Karpas-422 (cell line): ENCODE measurements at regions not wholly inside any gene's neighbourhood (a gene's known extent, or its start where the extent isn't known, plus 50 kb on each side); places are given as distances from the start of the nearest gene placed in this dataset.

Experiments used
- DNase-seq: peaks from one replicate; pipeline ENCODE4 v3.0.0-alpha.2; 2015
- H2AFZ ChIP-seq: fragments of 200-600 bp; sonication (generic); 2 replicates; pipeline ENCODE4 v1.6.1; 2014; ENCODE audit warnings: antibody characterized with exemption, low read length, mixed read lengths
- H3K27ac ChIP-seq: fragments of 200-600 bp; sonication (generic); 2 replicates; pipeline ENCODE4 v1.5.1; 2014; ENCODE audit warnings: mild to moderate bottlenecking, low read length, moderate library complexity
- H3K27me3 ChIP-seq: fragments of 200-600 bp; sonication (generic); 2 replicates; pipeline ENCODE4 v1.6.1; 2014; ENCODE audit warnings: low read length, mixed read lengths
- H3K36me3 ChIP-seq: fragments of 200-600 bp; sonication (generic); 2 replicates; pipeline ENCODE4 v1.6.1; 2014; ENCODE audit warnings: low read length, mixed read lengths; ENCODE audit not compliant: insufficient read depth
- H3K4me1 ChIP-seq: fragments of 200-600 bp; sonication (generic); 2 replicates; pipeline ENCODE4 v1.6.1; 2014; ENCODE audit warnings: mild to moderate bottlenecking, low read length, mixed read lengths
- H3K4me2 ChIP-seq: fragments of 200-600 bp; sonication (generic); 2 replicates; pipeline ENCODE4 v1.6.1; 2014; ENCODE audit warnings: low read length, low read depth, mild to moderate bottlenecking; ENCODE audit not compliant: poor library complexity, severe bottlenecking
- H3K4me3 ChIP-seq: fragments of 200-600 bp; sonication (generic); 2 replicates; pipeline ENCODE4 v1.5.1; 2014; ENCODE audit warnings: mild to moderate bottlenecking, antibody characterized with exemption, low read length, mixed read lengths
- H3K79me2 ChIP-seq: fragments of 200-600 bp; sonication (generic); 2 replicates; pipeline ENCODE4 v1.6.1; 2014; ENCODE audit warnings: mild to moderate bottlenecking, low read length, mixed read lengths
- H3K9ac ChIP-seq: fragments of 200-600 bp; sonication (generic); 2 replicates; pipeline ENCODE4 v1.6.0; 2014; ENCODE audit warnings: low read length
- H3K9me2 ChIP-seq: fragments of 200-600 bp; sonication (generic), shearing (Covaris generic); replicated peaks from 2 replicates; pipeline ENCODE4 v1.6.0; 2014; ENCODE audit warnings: mild to moderate bottlenecking, low read length, moderate library complexity; ENCODE audit not compliant: insufficient read depth
- H3K9me3 ChIP-seq: fragments of 300-700, 200-600 bp; sonication (generic); 2 replicates; pipeline ENCODE4 v1.6.1; 2014; ENCODE audit warnings: low read length, mixed read lengths
- H4K20me1 ChIP-seq: fragments of 200-600 bp; sonication (generic); 2 replicates; pipeline ENCODE4 v1.6.1; 2014; ENCODE audit warnings: mild to moderate bottlenecking, antibody characterized with exemption, low read length, low read depth; ENCODE audit not compliant: insufficient read depth

DNA sequence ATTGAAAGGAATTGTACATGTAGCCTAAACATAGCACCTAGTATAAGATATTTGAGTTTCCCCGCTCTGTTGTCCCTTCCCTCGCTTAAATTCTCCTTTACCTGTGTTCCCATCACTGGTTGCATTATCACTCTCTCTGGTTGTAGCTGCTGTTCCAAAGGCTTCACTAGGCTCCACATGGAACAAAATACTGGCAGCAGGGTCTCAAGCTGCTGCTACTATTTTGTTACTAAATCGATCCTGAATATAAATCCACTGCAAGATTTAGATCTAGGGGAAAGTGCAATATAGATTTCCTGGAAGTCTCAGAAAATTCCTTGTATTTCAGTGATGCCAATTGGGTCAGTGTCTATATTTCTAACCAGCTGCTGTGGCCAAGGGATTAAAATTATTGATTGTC is 443.5 kb downstream of the SATB2 start:
- H3K79me2 ChIP-seq: no peaks in the 10 kb centered on the region
- no peak overlapping the region for H2AFZ ChIP-seq
- H3K27ac ChIP-seq: no peak overlapping the region
- no peaks in the 10 kb centered on the region for H3K27me3 ChIP-seq
- peaks cover 6% of the 10 kb centered on the region for H3K9me3 ChIP-seq
- H3K4me2 ChIP-seq: no peak overlapping the region
- no peaks in the 10 kb centered on the region for H3K36me3 ChIP-seq
- no peaks in the 10 kb centered on the region for H3K9me2 ChIP-seq
- H3K4me3 ChIP-seq: no peak overlapping the region
- no peak for DNase-seq
- H3K4me1 ChIP-seq: no peaks in the 10 kb centered on the region
- no peaks in the 10 kb centered on the region for H4K20me1 ChIP-seq
- no peak overlapping the region for H3K9ac ChIP-seq

DNA sequence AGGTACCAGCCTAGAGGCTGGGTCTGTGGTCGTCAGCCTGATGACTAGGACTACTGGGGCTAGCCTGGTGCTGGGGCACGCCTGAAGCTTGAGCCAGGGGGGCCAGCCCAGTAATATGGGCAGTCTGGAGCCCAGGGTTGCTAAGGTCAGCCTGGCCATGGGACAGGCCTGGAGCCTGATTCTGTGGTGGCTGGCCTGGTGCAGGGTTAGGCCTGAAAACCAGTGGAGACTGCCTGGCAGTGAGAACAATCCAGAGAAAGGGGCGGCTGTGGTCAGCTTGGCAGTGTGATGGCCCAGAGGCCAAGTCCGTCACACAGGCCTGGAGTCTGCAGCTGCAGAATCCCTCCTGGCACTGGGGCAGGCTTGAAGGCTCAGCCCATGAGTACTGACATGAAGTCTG is 445.8 kb downstream of the SATB2 start:
- DNase-seq: no peak
- no peaks in the 10 kb centered on the region for H3K9me2 ChIP-seq
- H3K9ac ChIP-seq: no peak overlapping the region
- H3K79me2 ChIP-seq: no peaks in the 10 kb centered on the region
- H3K9me3 ChIP-seq: peaks cover 6% of the 10 kb centered on the region
- no peaks in the 10 kb centered on the region for H3K36me3 ChIP-seq
- no peak overlapping the region for H2AFZ ChIP-seq
- no peaks in the 10 kb centered on the region for H4K20me1 ChIP-seq
- no peaks in the 10 kb centered on the region for H3K27me3 ChIP-seq
- H3K4me1 ChIP-seq: no peaks in the 10 kb centered on the region
- H3K4me3 ChIP-seq: no peak overlapping the region
- no peak overlapping the region for H3K4me2 ChIP-seq
- H3K27ac ChIP-seq: no peak overlapping the region

DNA sequence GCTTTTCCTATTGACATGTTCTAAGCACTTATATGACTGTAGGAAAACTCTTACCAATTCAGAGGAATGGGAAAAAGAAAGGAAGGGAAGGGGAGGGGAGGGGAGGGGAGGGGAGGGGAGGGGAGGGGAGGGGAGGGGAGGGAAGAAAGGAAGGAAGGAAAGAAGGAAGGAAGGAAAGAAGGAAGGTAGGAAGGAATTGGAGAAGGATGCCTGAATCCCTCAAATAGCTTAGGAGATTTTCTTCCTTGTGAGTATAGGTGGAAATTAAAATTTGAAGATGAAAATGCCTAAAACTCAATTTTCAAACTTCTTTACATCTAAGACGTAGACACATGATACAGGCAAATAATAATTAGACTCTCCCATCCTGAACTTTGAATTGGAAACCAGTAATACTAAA is 463.1 kb downstream of the SATB2 start:
- H3K4me2 ChIP-seq: no peak overlapping the region
- H3K79me2 ChIP-seq: no peaks in the 10 kb centered on the region
- H3K9me3 ChIP-seq: no peaks in the 10 kb centered on the region
- no peak overlapping the region for H3K4me3 ChIP-seq
- no peaks in the 10 kb centered on the region for H3K36me3 ChIP-seq
- H3K9me2 ChIP-seq: no peaks in the 10 kb centered on the region
- no peaks in the 10 kb centered on the region for H3K27me3 ChIP-seq
- H3K27ac ChIP-seq: no peak overlapping the region
- H3K4me1 ChIP-seq: no peaks in the 10 kb centered on the region
- H4K20me1 ChIP-seq: no peaks in the 10 kb centered on the region
- no peak for DNase-seq
- no peak overlapping the region for H3K9ac ChIP-seq
- no peak overlapping the region for H2AFZ ChIP-seq

DNA sequence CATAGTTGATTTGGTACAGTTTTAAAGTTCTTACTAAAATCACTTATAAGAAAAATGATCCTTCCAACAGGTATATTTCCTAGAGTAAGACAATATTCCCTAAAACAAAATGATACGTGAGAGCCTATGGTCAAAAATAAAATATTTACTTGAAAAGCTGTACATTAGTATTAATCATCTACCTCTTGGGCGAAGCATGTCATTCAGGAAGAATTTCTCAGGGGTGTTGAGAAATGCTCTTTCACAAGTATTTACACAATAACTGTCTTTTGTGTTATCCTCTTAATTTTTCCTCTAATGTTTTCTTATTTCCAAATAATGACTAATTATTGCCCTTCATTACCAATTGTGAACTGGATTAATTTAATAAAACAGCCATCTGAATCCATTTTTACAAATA is 466.3 kb downstream of the SATB2 start:
- H3K9me3 ChIP-seq: peaks cover 3% of the 10 kb centered on the region; the same call in 1 of the 2 replicates
- H3K79me2 ChIP-seq: no peaks in the 10 kb centered on the region
- H3K9ac ChIP-seq: no peak overlapping the region
- H3K4me3 ChIP-seq: no peak overlapping the region
- no peaks in the 10 kb centered on the region for H3K36me3 ChIP-seq
- H2AFZ ChIP-seq: no peak overlapping the region
- H3K9me2 ChIP-seq: 0 out of 2 replicates have a peak, but pooled peaks cover 5% of the 10 kb centered on the region
- H3K27ac ChIP-seq: no peak overlapping the region
- H4K20me1 ChIP-seq: no peaks in the 10 kb centered on the region
- DNase-seq: no peak
- no peaks in the 10 kb centered on the region for H3K27me3 ChIP-seq
- H3K4me2 ChIP-seq: no peak overlapping the region
- no peaks in the 10 kb centered on the region for H3K4me1 ChIP-seq

DNA sequence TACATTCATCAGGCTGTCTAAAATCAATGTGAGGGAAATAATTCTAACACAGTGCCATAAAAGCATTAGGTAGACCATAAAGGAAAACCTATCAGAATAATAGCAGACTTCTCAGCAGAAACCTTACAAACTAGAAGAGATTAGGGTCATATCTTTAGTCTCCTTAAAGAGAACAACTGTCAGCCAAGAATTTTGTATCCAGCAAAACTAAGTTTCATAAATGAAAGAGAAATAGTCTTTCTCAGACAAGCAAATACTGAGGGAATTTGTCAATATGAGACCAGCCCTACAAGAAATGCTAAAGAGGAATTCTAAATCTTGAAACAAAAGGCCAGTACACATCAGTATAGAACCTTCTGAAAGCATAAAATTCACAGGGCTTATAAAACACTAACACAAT is 482.0 kb downstream of the SATB2 start:
- no peak overlapping the region for H2AFZ ChIP-seq
- H3K36me3 ChIP-seq: no peaks in the 10 kb centered on the region
- H3K4me3 ChIP-seq: no peak overlapping the region
- peaks cover 15% of the 10 kb centered on the region for H3K9me3 ChIP-seq
- no peaks in the 10 kb centered on the region for H3K79me2 ChIP-seq
- H3K27me3 ChIP-seq: no peaks in the 10 kb centered on the region
- DNase-seq: no peak
- H3K9me2 ChIP-seq: no peaks in the 10 kb centered on the region
- H4K20me1 ChIP-seq: no peaks in the 10 kb centered on the region
- H3K27ac ChIP-seq: no peak overlapping the region
- H3K9ac ChIP-seq: no peak overlapping the region
- no peaks in the 10 kb centered on the region for H3K4me1 ChIP-seq
- H3K4me2 ChIP-seq: no peak overlapping the region

DNA sequence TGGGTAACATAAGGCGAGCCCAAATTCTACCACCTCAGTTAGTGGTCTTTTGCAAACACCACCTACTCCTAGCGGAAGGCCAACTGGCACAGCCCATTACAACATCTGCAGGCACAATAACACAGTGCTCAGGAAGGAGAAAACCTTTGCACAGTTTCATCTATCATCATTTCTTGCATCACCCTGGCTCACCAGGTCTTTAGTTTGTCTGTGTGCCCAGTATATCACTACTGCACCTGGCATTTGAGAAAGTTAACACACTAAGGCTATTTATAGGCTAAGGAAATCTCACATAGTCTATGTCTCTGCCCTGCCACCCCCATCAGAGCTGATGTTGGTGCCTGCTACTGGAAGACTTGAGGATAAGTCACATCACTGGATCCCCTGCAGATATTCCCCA is 484.0 kb downstream of the SATB2 start:
- Histone ChIP-seq H3K4me2 (no peak overlapping the region), H4K20me1 (no peaks in the 10 kb centered on the region), H3K9ac (no peak overlapping the region), H2AFZ (no peak overlapping the region), H3K36me3 (no peaks in the 10 kb centered on the region), H3K27ac (no peak overlapping the region), H3K4me3 (no peak overlapping the region), H3K79me2 (no peaks in the 10 kb centered on the region), H3K27me3 (no peaks in the 10 kb centered on the region), H3K9me3 (peaks cover 18% of the 10 kb centered on the region), H3K4me1 (no peaks in the 10 kb centered on the region), H3K9me2 (no peaks in the 10 kb centered on the region; the same call in 1 of the 2 replicates)
- no peak for DNase-seq

DNA sequence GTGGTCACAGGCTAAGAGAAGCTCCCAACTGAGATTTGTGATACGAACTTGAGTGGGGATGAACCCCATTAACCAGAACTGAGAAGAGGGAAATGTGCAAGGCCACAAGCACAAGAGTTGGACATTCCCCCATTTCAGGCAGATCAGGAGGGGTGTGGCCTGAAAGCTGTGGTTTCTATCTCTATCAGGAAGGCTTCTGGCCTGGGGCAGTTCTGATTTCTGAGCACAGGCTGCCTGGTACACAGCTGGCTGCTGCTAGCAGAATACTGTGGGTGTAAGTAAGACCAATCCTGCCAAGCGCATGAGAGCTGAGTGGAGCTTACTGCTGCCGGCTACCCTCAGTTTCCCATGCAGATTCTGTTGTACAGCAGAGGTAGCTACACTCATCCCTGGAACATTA is 484.6 kb downstream of the SATB2 start:
- no peak for DNase-seq
- no peaks in the 10 kb centered on the region for H4K20me1 ChIP-seq
- H3K27ac ChIP-seq: no peak overlapping the region
- H3K4me1 ChIP-seq: no peaks in the 10 kb centered on the region
- H3K9me2 ChIP-seq: no peaks in the 10 kb centered on the region; the same call in 1 of the 2 replicates
- no peak overlapping the region for H3K4me3 ChIP-seq
- no peaks in the 10 kb centered on the region for H3K79me2 ChIP-seq
- no peak overlapping the region for H3K4me2 ChIP-seq
- no peak overlapping the region for H2AFZ ChIP-seq
- H3K27me3 ChIP-seq: no peaks in the 10 kb centered on the region
- peaks cover 18% of the 10 kb centered on the region for H3K9me3 ChIP-seq
- H3K9ac ChIP-seq: no peak overlapping the region
- H3K36me3 ChIP-seq: no peaks in the 10 kb centered on the region

DNA sequence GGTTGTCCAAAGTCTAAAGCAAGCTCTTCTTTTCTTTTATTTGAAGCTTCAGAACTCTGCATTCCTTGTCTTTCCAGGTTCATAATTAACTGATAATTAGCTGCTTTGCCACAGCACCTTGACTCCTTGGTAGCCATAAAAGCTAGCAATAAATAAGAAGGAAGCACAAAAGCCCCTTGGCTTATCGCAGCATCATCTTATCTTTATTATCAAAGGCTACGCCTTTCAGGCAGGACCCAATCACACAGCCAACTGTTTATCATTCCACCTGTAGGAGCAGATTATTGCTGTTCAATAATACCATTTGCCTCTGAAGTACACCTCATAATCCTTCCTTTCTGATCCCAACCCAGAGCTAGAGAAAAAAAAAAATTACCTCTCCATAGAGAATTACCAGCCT is 489.2 kb downstream of the SATB2 start:
- no peaks in the 10 kb centered on the region; the same call in 1 of the 2 replicates for H3K9me2 ChIP-seq
- H2AFZ ChIP-seq: no peak overlapping the region
- H3K4me1 ChIP-seq: no peaks in the 10 kb centered on the region
- no peaks in the 10 kb centered on the region for H3K36me3 ChIP-seq
- no peak overlapping the region for H3K4me3 ChIP-seq
- no peak for DNase-seq
- peaks cover 3% of the 10 kb centered on the region; the same call in 1 of the 2 replicates for H3K9me3 ChIP-seq
- H3K9ac ChIP-seq: no peak overlapping the region
- no peaks in the 10 kb centered on the region for H4K20me1 ChIP-seq
- no peaks in the 10 kb centered on the region for H3K79me2 ChIP-seq
- no peaks in the 10 kb centered on the region for H3K27me3 ChIP-seq
- no peak overlapping the region for H3K27ac ChIP-seq
- no peak overlapping the region for H3K4me2 ChIP-seq

DNA sequence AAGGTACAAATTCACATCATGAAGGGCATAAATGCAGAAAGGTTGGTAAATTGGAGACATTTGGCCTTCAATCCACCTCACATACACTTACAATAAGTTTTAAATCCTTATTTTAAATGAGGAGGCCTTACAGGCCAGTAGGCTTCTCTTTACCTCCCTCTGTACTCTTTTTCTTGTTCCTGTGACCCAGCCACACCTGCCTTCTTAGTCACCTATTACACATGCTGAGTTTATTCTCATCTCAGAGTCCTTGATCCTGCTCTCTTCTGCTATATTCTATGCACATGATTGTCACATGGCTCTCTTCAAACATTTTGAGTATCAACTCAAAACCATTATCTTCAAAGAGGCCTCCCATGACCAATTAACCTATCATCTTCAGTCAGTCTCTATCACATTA is 491.5 kb downstream of the SATB2 start:
- no peak for DNase-seq
- H3K4me3 ChIP-seq: no peak overlapping the region

More for the DNA sequence above, 491.5 kb downstream of the SATB2 start:
- Histone ChIP-seq H3K4me1 (no peaks in the 10 kb centered on the region), H3K4me2 (no peak overlapping the region), H3K79me2 (no peaks in the 10 kb centered on the region), H3K9me2 (no peaks in the 10 kb centered on the region; the same call in 1 of the 2 replicates), H3K36me3 (no peaks in the 10 kb centered on the region), H3K9ac (no peak overlapping the region), H3K9me3 (peaks cover 3% of the 10 kb centered on the region; the same call in 1 of the 2 replicates), H3K27ac (no peak overlapping the region), H2AFZ (no peak overlapping the region), H4K20me1 (no peaks in the 10 kb centered on the region), H3K27me3 (no peaks in the 10 kb centered on the region)
